ENCODE measurements at regions not wholly inside any gene's neighbourhood (a gene's known extent, or its start where the extent isn't known, plus 50 kb on each side); places are given as distances from the start of the nearest gene placed in this dataset.
"Not testable (repeated sequence)": the region's sequence is repeated elsewhere in the genome, so short reads cannot be mapped to it uniquely, and the experiment has no call there.

DNA sequence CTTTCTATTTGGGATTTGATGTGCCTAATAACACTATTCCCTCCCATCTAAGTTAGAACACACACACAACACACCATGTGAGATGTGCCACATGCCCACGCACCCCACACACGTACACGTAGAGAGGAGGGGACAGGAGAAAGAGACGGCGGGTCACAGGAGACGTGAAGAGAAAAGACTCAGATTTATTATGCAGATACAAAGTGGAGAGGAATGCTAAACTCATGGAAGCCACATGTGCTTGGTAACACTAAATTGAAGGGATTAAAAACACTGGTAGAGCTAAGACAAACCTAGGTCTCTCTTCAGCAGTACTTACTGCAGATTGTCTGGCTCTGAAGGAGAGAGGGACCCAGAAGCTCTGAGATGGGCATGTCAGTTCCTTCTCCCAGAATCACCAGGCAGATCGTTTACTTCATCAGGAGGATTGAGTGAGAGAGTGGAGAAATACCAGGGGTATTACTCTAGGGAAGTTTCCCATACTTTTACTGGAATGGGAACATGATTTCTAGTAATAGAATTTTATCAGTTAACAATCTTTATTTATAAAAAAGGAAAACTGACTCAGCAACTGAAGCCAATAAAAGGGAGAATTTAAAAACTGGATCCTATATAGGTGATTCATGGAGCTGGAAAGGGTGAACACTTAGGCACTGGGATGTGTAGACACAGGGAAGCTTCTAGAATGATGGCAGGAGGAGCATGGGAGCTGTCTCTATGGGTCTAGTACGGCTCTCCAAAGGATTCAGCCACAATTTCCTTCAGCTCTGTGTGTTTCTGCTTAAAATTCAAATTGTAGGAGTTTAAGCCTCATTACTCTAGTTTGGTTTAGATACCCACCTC, 139.4 kb downstream of the MACIR start:
- DNase-seq, result no peak
- in situ Hi-C loops (cut with HindIII; ENCODE audit: low pct_ligation_motif_present, low pct_unique_long_range_greater_than_20kb, low sequenced_read_pairs), result no loop called here

DNA sequence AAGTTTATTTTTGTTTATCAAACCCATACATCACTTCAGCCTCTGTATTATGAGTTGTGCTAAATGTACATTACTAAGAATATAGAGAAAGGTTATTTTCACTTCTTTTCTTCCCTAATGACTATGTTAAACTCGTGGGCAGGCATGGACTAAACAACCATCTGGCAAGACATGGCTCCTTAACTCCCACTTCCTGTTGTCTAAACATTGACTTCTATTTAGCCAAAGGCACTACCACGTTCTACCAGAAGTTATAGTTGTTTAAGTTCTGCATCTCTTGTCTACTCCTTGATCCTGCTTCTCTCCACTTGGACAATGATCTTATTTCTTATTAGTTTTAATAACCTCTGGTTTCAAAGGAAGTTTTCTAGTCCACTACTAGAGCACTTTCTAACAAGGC, 136.1 kb downstream of the MACIR start:
- in situ Hi-C loops (cut with HindIII; ENCODE audit: low pct_ligation_motif_present, low pct_unique_long_range_greater_than_20kb, low sequenced_read_pairs), result no loop called here
- no peak for DNase-seq

DNA sequence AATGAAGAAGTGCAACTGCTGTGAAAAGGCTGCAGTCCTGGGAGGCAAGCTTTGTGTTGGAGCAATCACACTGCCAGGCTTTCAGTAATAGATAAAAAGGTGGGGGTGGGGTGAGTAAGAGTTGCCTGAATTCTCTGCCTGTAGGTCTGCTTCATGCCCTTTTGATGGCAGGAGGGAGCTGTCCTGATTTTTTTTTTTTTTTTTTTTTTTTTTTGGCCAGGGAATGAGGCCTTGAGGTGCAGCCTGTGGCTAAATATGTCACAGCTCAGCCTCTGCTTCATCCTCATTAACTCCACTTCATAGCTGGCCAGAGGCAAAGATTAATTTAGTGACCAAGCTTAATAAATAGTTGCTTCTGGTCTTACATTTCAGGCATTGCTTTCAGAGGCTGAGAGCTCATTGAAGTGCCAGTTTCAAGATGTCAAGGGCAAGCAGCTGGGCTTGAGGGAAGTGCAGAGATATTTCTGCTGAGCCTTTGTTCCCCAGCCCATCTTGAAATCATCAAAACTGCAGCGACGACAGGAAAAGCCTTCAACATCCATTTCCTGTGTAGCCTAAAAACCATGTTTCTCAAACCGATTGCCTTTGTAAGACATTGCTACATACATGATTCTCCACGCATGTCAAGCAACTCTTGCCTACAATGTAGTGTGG, 134.7 kb downstream of the MACIR start:
- in situ Hi-C loops (cut with HindIII; ENCODE audit: low pct_ligation_motif_present, low pct_unique_long_range_greater_than_20kb, low sequenced_read_pairs), result no loop called here
- peak; percentile 3 for DNase-seq

DNA sequence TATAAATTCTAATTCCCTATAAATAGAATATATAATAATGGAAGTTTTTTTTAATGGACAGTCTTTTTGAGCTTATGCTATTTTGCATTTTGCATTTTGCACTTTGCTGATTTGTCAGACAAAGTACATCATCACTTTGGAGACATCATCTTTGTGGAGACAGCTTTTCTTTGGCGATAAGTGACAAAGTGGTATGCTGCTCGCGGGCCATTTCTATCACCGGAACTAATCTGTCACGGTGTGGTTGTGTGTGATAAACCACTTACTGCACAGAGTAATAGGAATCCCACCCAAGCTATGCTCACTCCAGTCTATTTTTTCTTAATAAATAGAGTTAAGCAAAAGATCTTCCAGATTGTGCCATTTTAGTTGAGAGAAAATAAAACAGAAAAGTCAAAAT, 133.1 kb downstream of the MACIR start:
- DNase-seq, result no peak
- in situ Hi-C loops (cut with HindIII; ENCODE audit: low pct_ligation_motif_present, low pct_unique_long_range_greater_than_20kb, low sequenced_read_pairs), result no loop called here

DNA sequence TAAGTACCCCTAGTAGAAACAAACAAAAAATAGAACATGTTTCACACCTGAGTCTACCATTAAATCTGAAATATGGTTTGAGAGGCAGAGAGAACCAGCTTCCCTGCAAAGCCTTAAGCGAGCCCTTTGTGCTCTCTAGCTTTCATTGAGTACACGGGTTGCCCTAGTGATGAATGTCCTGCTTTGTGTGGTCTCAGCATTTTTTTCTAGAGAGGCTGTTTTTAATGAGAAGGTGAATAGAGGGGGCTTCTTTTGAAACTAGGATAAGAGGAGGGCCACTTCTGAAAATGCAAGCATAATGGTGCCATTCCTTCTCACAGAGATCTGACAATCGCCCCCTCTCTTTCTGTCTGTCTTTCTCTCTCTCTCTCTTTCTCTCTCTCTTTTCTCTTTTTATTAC, 131.3 kb downstream of the MACIR start:
- in situ Hi-C loops (cut with HindIII; ENCODE audit: low pct_ligation_motif_present, low pct_unique_long_range_greater_than_20kb, low sequenced_read_pairs), result no loop called here

DNA sequence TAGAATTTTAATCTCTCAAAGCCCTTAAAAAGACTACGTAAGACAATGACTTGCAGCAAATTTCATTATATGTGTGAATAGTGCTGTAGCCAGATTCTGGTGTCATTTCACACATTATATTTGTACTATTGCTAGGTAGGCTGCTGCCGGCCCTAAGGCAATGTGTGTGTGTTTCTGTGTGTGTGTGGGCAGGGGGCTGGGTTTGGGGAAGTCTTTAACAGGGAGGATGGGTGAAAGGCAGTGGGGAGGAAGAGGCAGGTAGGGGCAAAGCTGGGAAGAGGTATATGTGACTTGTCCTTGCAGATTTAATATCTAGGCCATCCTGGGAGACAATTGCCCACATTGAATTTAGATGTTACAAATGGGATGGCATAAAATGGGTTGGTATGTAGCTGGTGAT, 130.8 kb downstream of the MACIR start:
- no peak for DNase-seq
- in situ Hi-C loops (cut with HindIII; ENCODE audit: low pct_ligation_motif_present, low pct_unique_long_range_greater_than_20kb, low sequenced_read_pairs), result no loop called here

More for the DNA sequence above, 131.3 kb downstream of the MACIR start:
- DNase-seq, result no peak

DNA sequence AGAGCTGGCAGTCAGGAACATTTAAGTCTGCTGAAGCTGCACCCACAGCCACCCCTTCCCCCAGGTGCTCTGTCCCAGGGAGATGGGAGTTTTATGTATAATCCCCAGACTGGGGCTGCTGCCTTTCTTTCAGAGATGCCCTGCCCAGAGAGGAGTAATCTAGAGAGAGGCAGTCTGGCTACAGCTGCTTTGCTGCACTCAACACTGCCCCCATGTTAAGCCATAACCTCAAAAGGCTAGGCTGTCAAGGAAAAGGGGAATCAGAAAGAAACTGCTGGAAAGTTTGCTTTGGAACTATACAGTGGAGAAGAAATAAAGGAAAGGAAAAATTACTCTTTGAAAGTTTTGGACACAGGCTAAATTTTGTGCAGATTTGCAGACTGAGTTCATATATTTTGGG, 127.2 kb downstream of the MACIR start:
- no peak for DNase-seq
- in situ Hi-C loops (cut with HindIII; ENCODE audit: low pct_ligation_motif_present, low pct_unique_long_range_greater_than_20kb, low sequenced_read_pairs), result no loop called here

DNA sequence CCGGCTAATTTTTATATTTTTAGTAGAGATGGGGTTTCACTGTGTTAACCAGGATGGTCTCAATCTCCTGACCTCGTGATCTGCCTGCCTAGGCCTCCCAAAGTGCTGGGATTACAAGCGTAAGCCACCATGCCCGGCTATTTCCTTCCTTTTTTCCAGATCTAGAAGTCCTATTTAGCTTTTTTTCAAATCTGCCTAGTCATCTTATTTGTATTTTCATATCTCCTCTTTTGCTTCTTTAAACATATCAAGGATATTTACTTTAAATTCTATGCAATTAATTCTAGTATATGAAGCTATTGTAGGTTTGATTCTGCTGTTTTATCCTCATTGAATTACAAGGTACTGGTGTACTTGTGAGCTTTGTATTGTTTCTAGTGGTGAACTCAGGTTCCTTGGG, 119.1 kb downstream of the MACIR start:
- DNase-seq; in situ Hi-C loops (cut with HindIII; ENCODE audit: low pct_ligation_motif_present, low pct_unique_long_range_greater_than_20kb, low sequenced_read_pairs): not testable (repeated sequence)

DNA sequence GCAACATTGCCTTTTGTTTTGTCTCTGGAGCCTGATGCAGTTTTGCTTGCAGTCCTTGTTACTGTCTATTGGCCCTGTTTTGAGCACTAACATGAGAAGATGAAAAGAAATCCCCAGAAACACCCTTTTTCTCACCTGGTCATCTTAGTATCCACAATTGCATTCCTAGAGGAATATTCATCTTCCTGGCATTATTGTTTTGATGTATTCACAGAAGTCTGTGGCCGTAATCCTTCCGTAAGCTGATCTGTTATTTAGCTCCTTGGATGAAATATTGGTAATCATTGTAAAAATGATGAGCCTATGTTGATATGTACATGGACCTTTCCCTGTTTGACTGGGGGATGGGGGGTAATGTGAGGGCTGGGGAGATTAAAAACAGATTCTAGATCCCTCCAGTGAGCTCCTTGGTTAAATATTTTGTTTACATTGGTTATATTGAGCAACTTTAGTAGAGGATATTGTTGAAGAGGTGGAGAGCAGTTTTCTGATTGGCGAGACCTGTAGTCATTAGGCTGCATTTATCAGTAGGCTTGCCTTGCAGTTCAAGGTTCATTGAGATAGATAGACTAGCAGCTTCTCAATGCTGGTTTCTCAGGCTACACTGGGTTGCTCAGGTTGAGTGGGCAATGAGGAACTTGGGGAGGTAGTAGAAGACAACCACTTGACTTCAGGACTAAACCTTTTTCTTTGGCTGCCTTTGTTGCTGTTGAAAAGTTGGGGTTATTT, 117.5 kb downstream of the MACIR start:
- in situ Hi-C loops (cut with HindIII; ENCODE audit: low pct_ligation_motif_present, low pct_unique_long_range_greater_than_20kb, low sequenced_read_pairs), result no loop called here
- no peak for DNase-seq

DNA sequence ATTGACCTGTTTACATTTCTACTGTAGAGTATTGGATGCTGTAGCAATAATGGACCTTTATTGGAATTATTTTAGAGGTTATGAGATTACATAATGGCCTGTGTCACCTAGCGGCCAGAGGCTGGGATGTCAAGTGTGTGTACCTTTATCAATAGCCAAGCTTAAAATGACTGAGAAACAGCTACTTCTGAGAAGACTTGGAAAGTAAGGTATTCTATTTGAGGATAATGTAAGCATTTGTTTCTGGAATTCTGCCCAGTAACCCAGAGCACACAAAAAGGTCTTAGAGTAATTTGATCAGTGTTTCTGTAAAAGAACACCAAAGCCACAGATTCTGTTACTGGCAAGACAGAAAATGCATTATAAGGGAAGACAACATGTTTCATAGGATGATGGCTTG, 116.8 kb downstream of the MACIR start:
- in situ Hi-C loops (cut with HindIII; ENCODE audit: low pct_ligation_motif_present, low pct_unique_long_range_greater_than_20kb, low sequenced_read_pairs), result no loop called here
- DNase-seq, result no peak

DNA sequence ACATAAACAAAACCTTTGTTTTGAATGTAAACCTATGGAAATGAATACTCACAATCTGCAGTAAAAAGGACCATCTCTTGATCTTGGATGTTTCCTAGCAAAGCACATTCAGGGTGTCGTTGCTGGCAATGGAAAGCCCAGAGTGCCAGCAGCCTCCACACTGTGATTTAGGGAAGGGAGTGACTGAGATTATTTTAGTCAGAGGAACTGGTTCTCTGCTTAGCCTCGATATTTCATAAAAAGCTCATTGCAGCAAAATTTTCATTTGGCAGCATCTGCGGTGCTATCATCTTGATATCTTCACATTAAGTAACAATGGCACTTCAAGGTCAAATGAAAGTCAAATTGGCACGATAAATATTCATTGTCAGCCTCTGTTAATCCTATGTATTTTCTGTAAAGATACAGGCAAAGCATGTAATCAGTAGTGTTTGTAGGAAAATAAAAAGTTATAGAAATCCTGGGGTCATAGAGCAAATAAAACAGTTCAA, 116.0 kb downstream of the MACIR start:
- no peak for DNase-seq
- in situ Hi-C loops (cut with HindIII; ENCODE audit: low pct_ligation_motif_present, low pct_unique_long_range_greater_than_20kb, low sequenced_read_pairs), result no loop called here

DNA sequence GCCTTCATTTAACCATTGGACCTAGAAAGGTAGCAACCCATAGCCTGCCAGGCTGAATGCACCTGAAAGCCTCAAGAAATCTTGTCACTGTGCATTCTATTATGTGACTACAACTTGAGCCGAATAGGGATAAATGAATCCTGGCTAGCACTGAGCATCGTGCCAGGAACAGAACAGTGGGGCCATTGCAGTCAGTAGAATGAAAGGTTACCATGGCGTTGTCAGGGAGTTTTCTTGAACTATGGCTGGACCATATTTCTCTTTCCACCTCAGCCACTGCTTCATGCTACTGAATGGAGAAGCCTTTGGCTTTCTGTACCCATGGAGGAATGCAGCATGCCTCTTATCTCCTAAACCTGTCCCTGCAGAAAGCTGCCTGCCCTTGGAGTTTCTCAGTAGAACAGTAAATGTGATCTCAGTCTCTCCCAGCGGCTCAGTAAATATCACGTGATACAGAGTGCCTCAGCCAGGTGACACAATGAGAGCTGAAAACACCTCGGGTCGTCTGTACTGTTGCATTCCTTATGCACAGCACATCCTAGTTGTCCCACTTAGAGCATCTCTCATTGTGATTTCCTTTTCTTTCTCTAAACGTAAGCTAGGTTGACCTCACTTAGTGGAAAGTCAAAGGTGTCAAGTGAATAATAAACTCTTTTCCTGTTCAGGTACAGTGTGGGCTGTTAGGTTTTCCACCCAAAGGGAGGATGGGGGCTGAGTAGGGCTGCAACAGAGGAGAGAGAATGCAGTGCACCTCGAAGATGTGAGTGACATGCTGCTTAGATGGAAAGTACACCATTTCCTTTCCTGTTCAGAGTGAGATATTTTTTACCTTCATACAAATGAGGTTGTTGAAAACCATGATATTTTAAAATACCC, 115.3 kb downstream of the MACIR start:
- no peak for DNase-seq
- in situ Hi-C loops (cut with HindIII; ENCODE audit: low pct_ligation_motif_present, low pct_unique_long_range_greater_than_20kb, low sequenced_read_pairs), result no loop called here

DNA sequence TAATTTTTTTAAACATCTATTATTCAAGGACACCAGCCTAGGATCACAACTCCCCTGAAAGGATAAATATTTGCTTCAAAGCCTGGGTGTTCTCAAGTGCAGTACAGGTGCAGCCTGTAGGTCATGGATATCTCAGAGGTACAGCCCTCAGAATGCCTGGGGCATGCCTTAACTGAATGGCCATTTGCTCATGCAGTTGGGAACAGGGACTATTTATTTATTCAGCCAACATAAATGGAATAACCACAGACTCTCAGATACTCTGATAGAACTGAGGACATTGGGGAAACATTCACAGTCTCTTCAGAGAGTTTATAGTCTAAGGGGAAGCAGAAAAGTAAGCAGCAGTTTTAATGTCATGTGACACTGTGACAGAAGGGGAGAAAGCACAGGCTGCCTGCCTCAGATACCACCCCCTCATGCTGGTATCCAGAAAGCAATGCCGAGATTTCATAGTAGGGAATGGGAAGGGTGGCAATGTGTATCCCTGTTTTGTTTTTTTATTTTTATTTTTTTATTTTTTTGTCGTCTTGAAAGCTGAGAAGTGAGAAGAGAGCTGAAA, 112.6 kb downstream of the MACIR start:
- DNase-seq, result no peak
- in situ Hi-C loops (cut with HindIII; ENCODE audit: low pct_ligation_motif_present, low pct_unique_long_range_greater_than_20kb, low sequenced_read_pairs), result no loop called here

DNA sequence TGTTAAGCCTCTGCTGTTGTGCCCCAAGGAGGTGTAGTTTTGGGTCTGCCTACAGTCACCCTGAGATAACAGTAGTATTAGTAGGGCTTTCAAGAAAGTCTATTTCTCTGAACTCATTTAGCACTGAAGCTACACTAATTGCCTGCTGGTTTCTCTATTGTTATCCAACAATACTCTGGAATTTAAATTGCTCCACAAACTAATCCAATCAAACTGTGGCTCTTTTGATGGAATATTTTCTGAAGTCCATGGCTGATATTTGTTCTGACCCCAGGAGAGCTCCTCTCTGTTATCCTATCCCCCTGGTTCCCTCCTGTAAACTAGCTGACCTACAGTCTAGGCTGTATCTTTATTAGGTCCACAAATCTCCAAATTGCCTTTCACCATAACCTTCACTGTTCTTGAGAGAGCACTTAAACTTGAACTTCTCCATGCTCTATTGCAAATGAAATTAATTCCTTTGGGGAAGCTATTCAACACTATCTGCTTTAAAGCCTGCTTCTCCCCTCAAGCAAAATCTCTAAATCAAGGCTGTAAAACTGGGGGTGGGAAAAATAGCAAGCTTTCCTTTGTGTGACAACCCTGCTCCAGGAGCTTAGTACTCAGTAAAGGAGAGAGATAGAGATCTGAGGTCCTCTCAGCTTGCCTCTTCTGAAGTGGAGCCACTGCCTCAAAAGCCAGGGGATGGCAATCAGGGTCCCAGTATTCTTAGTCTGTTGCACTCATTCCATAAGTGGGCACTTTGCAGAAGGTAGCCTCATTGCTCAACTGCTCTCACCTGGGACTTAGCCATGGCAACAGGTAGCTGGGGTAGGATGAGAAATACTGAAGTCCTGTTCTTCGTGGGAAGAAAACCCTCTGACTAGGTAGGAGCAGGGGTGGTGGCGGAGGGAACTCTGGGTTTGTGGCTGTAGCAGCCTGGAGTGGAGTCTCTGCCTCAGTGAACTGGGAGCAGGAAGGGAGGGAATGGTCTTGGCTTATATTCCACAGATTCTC, 110.9 kb downstream of the MACIR start:
- in situ Hi-C loops (cut with HindIII; ENCODE audit: low pct_ligation_motif_present, low pct_unique_long_range_greater_than_20kb, low sequenced_read_pairs), result no loop called here
- DNase-seq, result no peak

DNA sequence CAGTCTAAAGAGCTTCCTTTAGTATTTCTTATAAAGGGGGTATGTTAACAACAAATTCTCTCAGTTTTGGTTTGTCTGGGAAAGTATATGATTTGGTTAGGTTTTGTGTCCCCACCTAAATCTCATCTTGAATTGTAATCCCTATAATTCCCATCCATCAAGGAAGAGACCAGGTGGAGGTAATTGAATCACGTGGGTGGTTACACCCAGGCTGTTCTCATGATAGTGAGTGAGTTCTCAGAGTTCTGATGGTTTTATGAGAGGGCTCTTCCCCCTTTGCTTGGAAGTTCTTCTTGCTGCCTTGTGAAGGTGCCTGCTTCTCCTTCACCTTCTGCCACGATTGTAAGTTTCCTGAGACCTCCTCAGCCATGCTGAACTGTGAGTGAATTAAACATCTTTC, 109.1 kb downstream of the MACIR start:
- in situ Hi-C loops (cut with HindIII; ENCODE audit: low pct_ligation_motif_present, low pct_unique_long_range_greater_than_20kb, low sequenced_read_pairs), result no loop called here
- DNase-seq, result no peak

DNA sequence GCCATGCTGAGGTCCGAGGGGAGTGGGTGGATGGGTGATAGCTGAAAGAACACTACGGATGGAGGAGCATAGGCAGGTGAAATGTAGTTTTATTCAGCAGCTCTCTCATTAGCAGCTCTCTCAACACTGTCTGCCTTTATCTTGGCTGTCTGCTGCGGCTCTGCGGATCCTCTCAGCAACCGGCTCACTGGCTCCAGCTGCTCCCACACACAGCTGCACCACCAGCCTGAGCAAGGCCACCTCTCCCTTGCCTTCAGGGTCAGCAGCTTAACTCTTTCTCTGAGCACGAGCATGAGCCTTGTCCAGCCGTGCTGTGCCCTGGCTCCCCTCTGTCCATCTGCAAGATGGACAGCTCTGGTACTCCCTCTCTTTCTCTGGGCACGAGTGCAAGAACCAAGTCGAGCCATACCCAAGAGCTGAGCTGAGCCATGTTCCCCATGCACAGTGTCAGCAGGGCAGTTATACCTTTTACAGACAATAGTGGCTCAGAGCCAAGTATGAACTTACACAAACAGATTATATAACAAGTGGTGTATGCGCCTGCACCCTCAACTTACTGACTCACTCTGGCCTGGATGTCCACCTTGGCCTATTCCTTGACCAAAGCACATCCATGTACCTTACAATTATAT, 108.5 kb downstream of the MACIR start:
- in situ Hi-C loops (cut with HindIII; ENCODE audit: low pct_ligation_motif_present, low pct_unique_long_range_greater_than_20kb, low sequenced_read_pairs), result no loop called here
- no peak for DNase-seq

DNA sequence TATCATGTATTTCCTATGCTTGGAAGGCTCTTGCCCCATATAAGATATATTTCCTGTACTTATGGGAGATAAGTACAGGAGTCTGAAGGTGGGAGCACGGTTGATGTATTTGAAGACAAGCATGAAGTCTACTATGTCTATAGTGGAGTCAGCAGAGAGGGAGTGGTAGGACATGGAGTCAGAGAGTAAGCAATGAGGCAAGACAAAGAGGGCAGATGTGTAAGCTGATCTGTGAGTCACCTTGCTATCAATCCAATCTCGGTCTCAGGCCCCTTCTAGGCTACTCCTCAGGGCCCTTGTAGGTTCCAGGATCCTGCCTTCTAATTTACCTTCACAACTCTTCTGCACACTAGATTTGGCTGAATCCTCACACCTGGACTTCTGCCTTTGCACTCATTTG, 105.5 kb downstream of the MACIR start:
- in situ Hi-C loops (cut with HindIII; ENCODE audit: low pct_ligation_motif_present, low pct_unique_long_range_greater_than_20kb, low sequenced_read_pairs), result no loop called here
- DNase-seq, result no peak

Measured in ACHN (cell line).